DOHH2 (cell line): ENCODE measurements at regions not wholly inside any gene's neighbourhood (a gene's known extent, or its start where the extent isn't known, plus 50 kb on each side); places are given as distances from the start of the nearest gene placed in this dataset.

Experiments used
- H3F3A ChIP-seq: fragments of 200-600 bp; sonication (generic), shearing (Covaris generic); 2 replicates; pipeline ENCODE4 v1.6.0; 2016; ENCODE audit warnings: antibody characterized with exemption, mild to moderate bottlenecking; ENCODE audit not compliant: control insufficient read depth, insufficient read depth
- H3K27ac ChIP-seq: fragments of 200-600 bp; sonication (generic); 2 replicates; pipeline ENCODE4 v1.5.1; 2014; ENCODE audit warnings: low read depth, mild to moderate bottlenecking, low read length, moderate library complexity
- H3K27me3 ChIP-seq: fragments of 200-600 bp; sonication (generic); 2 replicates; pipeline ENCODE4 v1.6.1; 2014; ENCODE audit warnings: mild to moderate bottlenecking, low read length, mixed read lengths; ENCODE audit not compliant: control insufficient read depth
- H3K36me3 ChIP-seq: fragments of 200-600 bp; sonication (generic); 2 replicates; pipeline ENCODE4 v1.6.1; 2014; ENCODE audit warnings: mild to moderate bottlenecking, low read length, moderate library complexity, mixed read lengths; ENCODE audit not compliant: control insufficient read depth
- H3K4me1 ChIP-seq: fragments of 200-600 bp; sonication (generic); 2 replicates; pipeline ENCODE4 v1.6.1; 2014; ENCODE audit warnings: mild to moderate bottlenecking, low read length, mixed read lengths; ENCODE audit not compliant: control insufficient read depth
- H3K4me2 ChIP-seq: fragments of 200-600 bp; sonication (generic); 2 replicates; pipeline ENCODE4 v1.6.0; 2014; ENCODE audit warnings: mild to moderate bottlenecking, low read length, moderate library complexity
- H3K4me3 ChIP-seq: fragments of 200-600 bp; sonication (generic); 2 replicates; pipeline ENCODE4 v1.5.1; 2014; ENCODE audit warnings: mild to moderate bottlenecking, low read length, mixed read lengths
- H3K79me2 ChIP-seq: fragments of 200-600 bp; sonication (generic); 2 replicates; pipeline ENCODE4 v1.6.1; 2014; ENCODE audit warnings: mild to moderate bottlenecking, low read length, mixed read lengths; ENCODE audit not compliant: control insufficient read depth
- H3K9me2 ChIP-seq: fragments of 200-600 bp; sonication (generic); replicated peaks from 2 replicates; pipeline ENCODE4 v1.6.1; 2014; ENCODE audit warnings: mild to moderate bottlenecking, low read length, mixed read lengths; ENCODE audit not compliant: control insufficient read depth
- H3K9me3 ChIP-seq: fragments of 200-600 bp; sonication (generic); 2 replicates; pipeline ENCODE4 v1.6.1; 2014; ENCODE audit warnings: antibody characterized with exemption, low read length, mixed read lengths; ENCODE audit not compliant: control insufficient read depth, insufficient read depth
- H4K20me1 ChIP-seq: fragments of 200-600 bp; sonication (generic); 2 replicates; pipeline ENCODE4 v1.6.0; 2014; ENCODE audit warnings: low read depth, mild to moderate bottlenecking, antibody characterized with exemption, low read length, moderate library complexity; ENCODE audit not compliant: control insufficient read depth, insufficient read depth
- CTCF ChIP-seq: fragments of 200-600 bp; sonication (generic); IDR thresholded peaks from one replicate; pipeline ENCODE4 v1.5.1; 2014; ENCODE audit warnings: antibody characterized with exemption, mild to moderate bottlenecking, low read depth, low read length; ENCODE audit not compliant: poor library complexity, severe bottlenecking
- EZH2phosphoT487 ChIP-seq: fragments of 200-600 bp; sonication (generic); IDR thresholded peaks from 2 replicates; pipeline ENCODE4 v1.6.1; 2017; ENCODE audit warnings: borderline replicate concordance, mild to moderate bottlenecking, antibody characterized with exemption, low read length, moderate library complexity, mixed read lengths

GRCh38 chr5:145129797-145130196 lies 705.3 kb downstream of the PRELID2 start:
- no peaks in the 10 kb centered on the region for H3K27me3 ChIP-seq
- H3K9me3 ChIP-seq = no peaks in the 10 kb centered on the region
- no peaks in the 10 kb centered on the region for H3F3A ChIP-seq
- no peak overlapping the region for H3K4me2 ChIP-seq
- H3K36me3 ChIP-seq = no peaks in the 10 kb centered on the region
- no peak for TF ChIP-seq EZH2phosphoT487
- TF ChIP-seq CTCF = no peak
- no peaks in the 10 kb centered on the region for H3K4me1 ChIP-seq
- H3K4me3 ChIP-seq = no peak overlapping the region
- no peaks in the 10 kb centered on the region for H3K79me2 ChIP-seq
- no peaks in the 10 kb centered on the region for H4K20me1 ChIP-seq
- H3K27ac ChIP-seq = no peak overlapping the region
- H3K9me2 ChIP-seq = no peaks in the 10 kb centered on the region; the same call in 1 of the 2 replicates

GRCh38 chr5:145124806-145125205 lies 710.3 kb downstream of the PRELID2 start:
- no peak overlapping the region for H3K27ac ChIP-seq
- no peaks in the 10 kb centered on the region for H3K4me1 ChIP-seq
- H4K20me1 ChIP-seq = no peaks in the 10 kb centered on the region
- no peaks in the 10 kb centered on the region for H3K9me3 ChIP-seq
- no peaks in the 10 kb centered on the region for H3K79me2 ChIP-seq
- no peaks in the 10 kb centered on the region for H3K36me3 ChIP-seq
- no peak overlapping the region for H3K4me2 ChIP-seq
- no peak overlapping the region for H3K4me3 ChIP-seq
- H3K27me3 ChIP-seq = no peaks in the 10 kb centered on the region
- no peaks in the 10 kb centered on the region for H3K9me2 ChIP-seq
- H3F3A ChIP-seq = no peaks in the 10 kb centered on the region
- no peak for TF ChIP-seq CTCF
- TF ChIP-seq EZH2phosphoT487 = no peak

- TF ChIP-seq CTCF (no peak), EZH2phosphoT487 (no peak)
- Histone ChIP-seq H3K27me3 (no peaks in the 10 kb centered on the region), H3K27ac (no peak overlapping the region), H3K9me3 (no peaks in the 10 kb centered on the region), H3K79me2 (no peaks in the 10 kb centered on the region), H3K9me2 (no peaks in the 10 kb centered on the region), H4K20me1 (no peaks in the 10 kb centered on the region), H3K4me3 (no peak overlapping the region), H3K4me1 (no peaks in the 10 kb centered on the region), H3K36me3 (no peaks in the 10 kb centered on the region), H3K4me2 (no peak overlapping the region), H3F3A (no peaks in the 10 kb centered on the region)
These were observed 716.5 kb downstream of the PRELID2 start for GRCh38 chr5:145118611-145119010.

- H3K27ac ChIP-seq = no peak overlapping the region
- H3K4me2 ChIP-seq = no peak overlapping the region
- H3K36me3 ChIP-seq = no peaks in the 10 kb centered on the region
- TF ChIP-seq EZH2phosphoT487 = no peak
- TF ChIP-seq CTCF = no peak
- no peaks in the 10 kb centered on the region for H4K20me1 ChIP-seq
- no peaks in the 10 kb centered on the region for H3K4me1 ChIP-seq
- H3F3A ChIP-seq = no peaks in the 10 kb centered on the region
- no peak overlapping the region for H3K4me3 ChIP-seq
- H3K9me2 ChIP-seq = no peaks in the 10 kb centered on the region
- H3K27me3 ChIP-seq = no peaks in the 10 kb centered on the region
- H3K9me3 ChIP-seq = no peaks in the 10 kb centered on the region
- no peaks in the 10 kb centered on the region for H3K79me2 ChIP-seq
These were observed 717.0 kb downstream of the PRELID2 start for GRCh38 chr5:145118127-145118526.
